ENCODE measurements at regions not wholly inside any gene's neighbourhood (a gene's known extent, or its start where the extent isn't known, plus 50 kb on each side); places are given as distances from the start of the nearest gene placed in this dataset.
A peak's percentile ranks its signal among the peaks of the same experiment; 100 is the strongest.

DNA sequence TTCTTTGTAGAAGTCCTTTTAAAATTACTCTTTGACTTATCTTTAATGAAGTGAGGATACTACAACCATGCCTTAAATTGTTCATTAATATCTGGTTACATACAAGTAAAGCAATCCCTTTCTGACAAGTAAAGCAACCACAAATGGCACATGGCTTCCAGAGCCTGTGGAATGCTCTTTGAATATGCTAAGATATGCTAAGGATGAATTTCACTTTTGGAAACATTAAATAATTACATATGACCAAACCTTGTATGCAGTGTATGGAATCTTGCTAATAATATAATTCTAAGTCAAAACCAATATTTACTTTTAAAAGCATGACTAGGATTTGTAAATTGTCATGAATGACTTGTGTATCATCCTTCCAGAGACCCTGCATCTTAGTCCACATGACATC is 1711.2 kb upstream of the CELF4 start:
- Mint-ChIP-seq H3K4me1 (ENCODE audit: insufficient read depth, unreplicated experiment) (peaks cover 7% of the 10 kb centered on the region), H3K27me3 (ENCODE audit: insufficient read depth, unreplicated experiment) (no peaks in the 10 kb centered on the region), H3K36me3 (ENCODE audit: insufficient read depth, unreplicated experiment) (no peaks in the 10 kb centered on the region), H3K27ac (ENCODE audit: low read depth, unreplicated experiment) (no peak overlapping the region), H3K9me3 (ENCODE audit: unreplicated experiment) (no peaks in the 10 kb centered on the region), H3K4me3 (ENCODE audit: unreplicated experiment) (no peak overlapping the region)
- CTCF ChIA-PET, result interaction anchor here (0.6 kb wide), 1 partner anchor 232 kb away, joined by 5 read pairs; no protein-coding TSS in a partner anchor
- BruUV-seq (replicated peaks), result no TSS peak
- intact Hi-C loops (cut with micrococcal nuclease), result no loop called here
- no peak for DNase-seq (ENCODE audit: unreplicated experiment)
- POLR2A ChIA-PET, result no interaction called here
- TF ChIP-seq, protein P1, sequence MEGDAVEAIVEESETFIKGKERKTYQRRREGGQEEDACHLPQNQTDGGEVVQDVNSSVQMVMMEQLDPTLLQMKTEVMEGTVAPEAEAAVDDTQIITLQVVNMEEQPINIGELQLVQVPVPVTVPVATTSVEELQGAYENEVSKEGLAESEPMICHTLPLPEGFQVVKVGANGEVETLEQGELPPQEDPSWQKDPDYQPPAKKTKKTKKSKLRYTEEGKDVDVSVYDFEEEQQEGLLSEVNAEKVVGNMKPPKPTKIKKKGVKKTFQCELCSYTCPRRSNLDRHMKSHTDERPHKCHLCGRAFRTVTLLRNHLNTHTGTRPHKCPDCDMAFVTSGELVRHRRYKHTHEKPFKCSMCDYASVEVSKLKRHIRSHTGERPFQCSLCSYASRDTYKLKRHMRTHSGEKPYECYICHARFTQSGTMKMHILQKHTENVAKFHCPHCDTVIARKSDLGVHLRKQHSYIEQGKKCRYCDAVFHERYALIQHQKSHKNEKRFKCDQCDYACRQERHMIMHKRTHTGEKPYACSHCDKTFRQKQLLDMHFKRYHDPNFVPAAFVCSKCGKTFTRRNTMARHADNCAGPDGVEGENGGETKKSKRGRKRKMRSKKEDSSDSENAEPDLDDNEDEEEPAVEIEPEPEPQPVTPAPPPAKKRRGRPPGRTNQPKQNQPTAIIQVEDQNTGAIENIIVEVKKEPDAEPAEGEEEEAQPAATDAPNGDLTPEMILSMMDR (IDR thresholded peaks at IDR 0.05; ENCODE audit: unreplicated experiment), result no peak

DNA sequence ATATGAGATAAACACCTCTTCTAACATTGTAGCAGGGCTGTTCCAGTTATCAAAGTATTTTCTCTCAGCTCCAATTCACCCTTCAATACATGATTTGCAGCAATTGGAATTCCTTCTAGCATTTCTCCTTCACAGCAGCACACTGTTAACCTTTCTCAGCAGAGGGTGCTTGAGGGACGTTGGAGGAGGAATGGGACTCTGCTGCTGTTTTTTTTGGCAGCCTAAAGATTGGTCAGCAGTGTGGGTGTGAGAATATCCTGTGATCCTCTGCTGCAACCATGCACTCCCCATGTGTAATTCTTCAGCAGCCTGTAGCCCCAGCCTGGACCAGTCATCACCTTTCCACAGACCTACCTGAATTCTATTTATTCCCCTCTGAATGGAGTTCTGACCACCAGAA is 1708.9 kb upstream of the CELF4 start:
- intact Hi-C loops (cut with micrococcal nuclease), result loop anchor here (5.0 kb wide), 1 partner anchor 298 kb away; no protein-coding TSS in a partner anchor
- H3K27me3 Mint-ChIP-seq (ENCODE audit: insufficient read depth, unreplicated experiment), result no peaks in the 10 kb centered on the region
- H3K4me3 Mint-ChIP-seq (ENCODE audit: unreplicated experiment), result no peak overlapping the region
- ChIA-PET CTCF (interaction anchor here (0.9 kb wide), 1 partner anchor 182 kb away, joined by 4 read pairs; no protein-coding TSS in a partner anchor), POLR2A (no interaction called here)
- H3K27ac Mint-ChIP-seq (ENCODE audit: low read depth, unreplicated experiment), result no peak overlapping the region
- H3K9me3 Mint-ChIP-seq (ENCODE audit: unreplicated experiment), result no peaks in the 10 kb centered on the region
- DNase-seq (ENCODE audit: unreplicated experiment), result peak; percentile 59
- peaks cover 7% of the 10 kb centered on the region for H3K4me1 Mint-ChIP-seq (ENCODE audit: insufficient read depth, unreplicated experiment)
- no peaks in the 10 kb centered on the region for H3K36me3 Mint-ChIP-seq (ENCODE audit: insufficient read depth, unreplicated experiment)
- TF ChIP-seq, protein P1 (IDR thresholded peaks at IDR 0.05; ENCODE audit: unreplicated experiment), result no peak
- BruUV-seq (replicated peaks), result no TSS peak

DNA sequence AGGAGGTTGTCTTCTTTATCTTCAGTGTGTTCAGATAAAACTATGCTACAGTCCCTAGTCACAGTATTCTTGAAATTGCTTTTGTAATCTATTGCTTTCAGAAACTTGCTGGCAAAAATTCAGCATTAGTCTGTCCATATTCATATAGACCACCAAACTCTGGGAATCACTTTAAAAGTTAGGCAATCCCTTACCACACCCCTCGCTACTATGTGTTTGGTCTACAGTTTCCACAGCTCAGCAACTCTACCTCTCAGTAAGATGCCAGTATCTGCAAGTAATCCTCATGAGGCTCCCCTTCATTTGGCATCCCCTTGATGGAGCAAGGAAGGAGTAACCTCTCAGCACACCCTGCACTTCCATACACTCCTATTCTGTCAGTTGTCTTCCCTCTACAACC is 1706.6 kb upstream of the CELF4 start:
- Mint-ChIP-seq H3K27ac (ENCODE audit: low read depth, unreplicated experiment) (no peak overlapping the region), H3K36me3 (ENCODE audit: insufficient read depth, unreplicated experiment) (no peaks in the 10 kb centered on the region), H3K27me3 (ENCODE audit: insufficient read depth, unreplicated experiment) (no peaks in the 10 kb centered on the region), H3K4me3 (ENCODE audit: unreplicated experiment) (no peak overlapping the region), H3K9me3 (ENCODE audit: unreplicated experiment) (no peaks in the 10 kb centered on the region), H3K4me1 (ENCODE audit: insufficient read depth, unreplicated experiment) (peaks cover 7% of the 10 kb centered on the region)
- intact Hi-C loops (cut with micrococcal nuclease), result loop anchor here (5.0 kb wide), 1 partner anchor 300 kb away; no protein-coding TSS in a partner anchor
- CTCF ChIA-PET, result no interaction called here
- POLR2A ChIA-PET, result no interaction called here
- DNase-seq (ENCODE audit: unreplicated experiment), result no peak
- TF ChIP-seq, protein P1 (IDR thresholded peaks at IDR 0.05; ENCODE audit: unreplicated experiment), result no peak
- no TSS peak for BruUV-seq (replicated peaks)

DNA sequence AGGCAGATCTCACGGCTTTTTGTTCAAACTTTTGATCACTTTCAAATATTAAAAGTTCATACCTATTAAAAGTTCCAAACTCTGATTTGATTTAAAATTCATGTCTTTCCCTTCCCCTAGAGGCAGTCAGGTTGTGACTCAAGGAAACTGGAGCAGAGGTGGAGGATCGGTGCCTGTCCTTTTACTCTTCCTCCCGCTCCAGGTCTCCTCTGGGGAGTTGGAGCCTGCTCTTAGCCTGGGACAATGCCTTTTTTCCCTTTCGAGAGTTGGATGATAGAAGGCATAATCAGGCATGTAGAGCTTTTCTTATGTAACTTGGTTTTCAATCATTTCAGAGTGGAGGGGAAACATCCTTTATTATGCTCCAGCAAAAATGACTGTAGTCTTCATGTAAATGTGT is 1706.1 kb upstream of the CELF4 start:
- H3K4me3 Mint-ChIP-seq (ENCODE audit: unreplicated experiment), result no peak overlapping the region
- H3K27me3 Mint-ChIP-seq (ENCODE audit: insufficient read depth, unreplicated experiment), result no peaks in the 10 kb centered on the region
- DNase-seq (ENCODE audit: unreplicated experiment), result no peak
- BruUV-seq (replicated peaks), result no TSS peak
- intact Hi-C loops (cut with micrococcal nuclease), result loop anchor here (5.0 kb wide), 1 partner anchor 301 kb away; no protein-coding TSS in a partner anchor
- TF ChIP-seq, protein P1 (IDR thresholded peaks at IDR 0.05; ENCODE audit: unreplicated experiment), result no peak
- H3K9me3 Mint-ChIP-seq (ENCODE audit: unreplicated experiment), result no peaks in the 10 kb centered on the region
- H3K36me3 Mint-ChIP-seq (ENCODE audit: insufficient read depth, unreplicated experiment), result no peaks in the 10 kb centered on the region
- H3K27ac Mint-ChIP-seq (ENCODE audit: low read depth, unreplicated experiment), result no peak overlapping the region
- ChIA-PET POLR2A (no interaction called here), CTCF (no interaction called here)
- peaks cover 7% of the 10 kb centered on the region for H3K4me1 Mint-ChIP-seq (ENCODE audit: insufficient read depth, unreplicated experiment)

All from MCF 10A (cell line).